ENCODE measurements at regions not wholly inside any gene's neighbourhood (a gene's known extent, or its start where the extent isn't known, plus 50 kb on each side); places are given as distances from the start of the nearest gene placed in this dataset.
A peak's percentile ranks its signal among the peaks of the same experiment; 100 is the strongest.

GRCh38 chr9:706073-706472 is 135.4 kb upstream of the DMRT1 start (continued):
- TF ChIP-seq ZNF18 (CRISPR knock-in tag; IDR thresholded peaks at IDR 0.05; ENCODE audit: insufficient replicate concordance) = no peak
- TF ChIP-seq ZNF709 (CRISPR knock-in tag; IDR thresholded peaks at IDR 0.05) = no peak
- TF ChIP-seq RARA (CRISPR knock-in tag; IDR thresholded peaks at IDR 0.05) = peak; percentile 57; the same call in 1 of the 2 replicates
- no peak for TF ChIP-seq KDM4B (CRISPR knock-in tag; IDR thresholded peaks at IDR 0.05)
- no peak for TF ChIP-seq ZNF124 (CRISPR knock-in tag; IDR thresholded peaks at IDR 0.05)
- no peak for TF ChIP-seq EEA1 (CRISPR knock-in tag; IDR thresholded peaks at IDR 0.05; ENCODE audit: borderline replicate concordance)
- no peak for TF ChIP-seq ZNF646 (CRISPR knock-in tag; IDR thresholded peaks at IDR 0.05)
- no peak for TF ChIP-seq SETDB1 (CRISPR knock-in tag; IDR thresholded peaks at IDR 0.05; ENCODE audit: borderline replicate concordance)
- no peak for TF ChIP-seq NPAS2 (CRISPR knock-in tag; IDR thresholded peaks at IDR 0.05; ENCODE audit: borderline replicate concordance)
- no peak for TF ChIP-seq ZNF224 (CRISPR knock-in tag; IDR thresholded peaks at IDR 0.05)
- peak; percentile 78 for TF ChIP-seq PAXIP1 (CRISPR knock-in tag; conservative IDR thresholded peaks at IDR 0.05)
- no peak for TF ChIP-seq DBP (CRISPR knock-in tag; IDR thresholded peaks at IDR 0.05; ENCODE audit: not compliant biosample characterization)
- no peak for TF ChIP-seq TAF15 (IDR thresholded peaks at IDR 0.05; ENCODE audit: low read depth, low read length, poor library complexity, severe bottlenecking)
- no peak for TF ChIP-seq NR1H2 (CRISPR knock-in tag; IDR thresholded peaks at IDR 0.05; ENCODE audit: borderline replicate concordance, low read depth)
- TF ChIP-seq ZNF629 (CRISPR knock-in tag; conservative IDR thresholded peaks at IDR 0.05) = no peak
- TF ChIP-seq MTA1 (CRISPR knock-in tag; IDR thresholded peaks at IDR 0.05; ENCODE audit: borderline replicate concordance) = no peak
- TF ChIP-seq GATA4 (IDR thresholded peaks at IDR 0.05; ENCODE audit: borderline replicate concordance, low read depth) = no peak; the same call in 1 of the 2 replicates

Measured in HepG2 (cell line).